HG02970 (cell line): ENCODE measurements at regions not wholly inside any gene's neighbourhood (a gene's known extent, or its start where the extent isn't known, plus 50 kb on each side); places are given as distances from the start of the nearest gene placed in this dataset.

ENCODE experiments used
- ATAC-seq: cut with Tn5 transposase; IDR thresholded peaks from one replicate; pipeline ENCODE4 v1.9.1; 2021; ENCODE audit warnings: mild to moderate bottlenecking, moderate library complexity, moderate number of reproducible peaks; ENCODE audit not compliant: unreplicated experiment, low FRiP score

- ATAC-seq: no peak
These were observed 76.0 kb upstream of the PRR20G start for GRCh38 chr3:127363891-127364290.

- ATAC-seq: no peak
These were observed 75.3 kb upstream of the PRR20G start for GRCh38 chr3:127363171-127363570.

- no peak for ATAC-seq
These were observed 72.8 kb upstream of the PRR20G start for GRCh38 chr3:127360647-127361046.

GRCh38 chr3:127358641-127359040, 70.8 kb upstream of the PRR20G start:
- no peak for ATAC-seq

- no peak for ATAC-seq
These were observed 68.5 kb upstream of the PRR20G start for GRCh38 chr3:127356381-127356780.

GRCh38 chr3:127354761-127355160, 66.9 kb upstream of the PRR20G start:
- no peak for ATAC-seq

- ATAC-seq: no peak
These were observed 64.8 kb upstream of the PRR20G start for GRCh38 chr3:127352612-127353011.

GRCh38 chr3:127351775-127352350, 64.0 kb upstream of the PRR20G start:
- ATAC-seq: no peak

- no peak for ATAC-seq
These were observed 63.5 kb upstream of the PRR20G start for GRCh38 chr3:127351321-127351720.

GRCh38 chr3:127350172-127351050, 62.6 kb upstream of the PRR20G start:
- ATAC-seq: no peak

GRCh38 chr3:127349501-127350171, 61.8 kb upstream of the PRR20G start:
- ATAC-seq: no peak

GRCh38 chr3:127342735-127343134, 54.9 kb upstream of the PRR20G start:
- no peak for ATAC-seq

- no peak for ATAC-seq
These were observed 52.3 kb upstream of the PRR20G start for GRCh38 chr3:127339928-127340861.

GRCh38 chr3:127339016-127339415, 51.2 kb upstream of the PRR20G start:
- ATAC-seq: no peak

GRCh38 chr3:127337911-127338531, 50.2 kb upstream of the PRR20G start:
- no peak for ATAC-seq
